Suprapubic skin (tissue), 4 donors: ENCODE measurements at regions not wholly inside any gene's neighbourhood (a gene's known extent, or its start where the extent isn't known, plus 50 kb on each side); places are given as distances from the start of the nearest gene placed in this dataset.
"Not testable (repeated sequence)": the region's sequence is repeated elsewhere in the genome, so short reads cannot be mapped to it uniquely, and the experiment has no call there.

Experiments
- DNase-seq, 2 donors: peaks; one replicate each; pipeline ENCODE4 v3.0.0-alpha.2; 2019; ENCODE audit warnings: low spot score in 2 of 2
- H3K27ac ChIP-seq: fragments of 200-600 bp; sonication (generic); one replicate; pipeline ENCODE4 v1.5.1; 2019
- H3K27me3 ChIP-seq: fragments of 200-600 bp; sonication (generic); one replicate; pipeline ENCODE4 v1.5.1; 2019
- H3K36me3 ChIP-seq: fragments of 200-600 bp; sonication (generic); one replicate; pipeline ENCODE4 v1.5.1; 2019
- H3K4me1 ChIP-seq: fragments of 200-600 bp; sonication (generic); one replicate; pipeline ENCODE4 v1.5.1; 2019
- H3K4me3 ChIP-seq: fragments of 200-600 bp; sonication (generic); one replicate; pipeline ENCODE4 v1.5.1; 2019; ENCODE audit warnings: mild to moderate bottlenecking
- H3K9me3 ChIP-seq: fragments of 200-600 bp; sonication (generic); one replicate; pipeline ENCODE4 v1.5.1; 2019
- CTCF ChIP-seq, 2 donors: fragments of 200-600 bp in 1 of 2; fragments of 450-650 bp in 1 of 2; sonication (generic) in 1 of 2; IDR thresholded peaks; one replicate each; pipeline ENCODE4 v1.5.1; 2016 to 2019; ENCODE audit warnings: antibody characterized with exemption in 2 of 2, mild to moderate bottlenecking in 1 of 2, moderate library complexity in 1 of 2
- EP300 ChIP-seq: sonication (generic); formaldehyde crosslinking; IDR thresholded peaks from one replicate; pipeline ENCODE4 v1.6.1; 2017; ENCODE audit warnings: antibody characterized with exemption
- POLR2A ChIP-seq, 2 donors: fragments of 450-650 bp; IDR thresholded peaks; one replicate each; pipeline ENCODE4 v1.6.1; 2017; ENCODE audit warnings: antibody characterized with exemption in 2 of 2, mild to moderate bottlenecking in 2 of 2, moderate library complexity in 2 of 2
- POLR2AphosphoS5 ChIP-seq, 3 donors: sonication (generic); formaldehyde crosslinking; IDR thresholded peaks; one replicate each; pipeline ENCODE4 v1.6.1; 2017; ENCODE audit warnings: antibody characterized with exemption in 3 of 3
- WGBS: methylation state at CpG from one replicate; pipeline ENCODE4 v1.1.5; 2018; 5-methylcytosine and 5-hydroxymethylcytosine counted together

DNA sequence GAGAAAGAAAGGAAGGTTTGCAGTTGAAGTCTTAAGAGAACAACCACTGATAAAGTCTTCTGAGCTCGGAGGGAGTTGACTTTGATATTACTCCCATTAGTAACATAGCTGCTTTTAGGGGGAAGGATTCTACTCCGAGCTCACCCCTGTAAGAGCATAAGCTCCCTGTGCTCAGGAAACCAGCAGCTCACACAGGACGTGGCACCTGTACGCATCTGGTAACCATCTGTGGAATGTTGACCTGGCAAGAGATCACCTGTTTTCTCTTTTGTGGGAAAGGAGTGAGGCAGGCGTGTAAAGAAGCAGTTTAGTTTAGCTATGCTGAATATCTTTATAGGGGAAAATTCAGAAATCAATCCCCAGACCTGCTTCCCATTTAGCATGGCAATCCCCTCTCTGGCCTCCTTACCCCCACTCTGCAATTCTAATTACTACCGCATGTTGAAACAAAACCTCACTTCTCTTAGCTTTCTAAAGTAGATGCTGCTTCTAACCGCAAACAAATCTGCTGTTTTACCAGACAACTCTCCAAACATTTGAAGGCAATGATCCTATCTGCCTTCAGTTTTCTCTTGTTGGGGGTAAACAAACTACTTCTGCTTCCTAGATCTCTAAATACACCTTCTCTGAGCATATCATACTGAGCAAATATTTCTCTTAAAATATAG, 121.8 kb upstream of the KCNK1 start:
- DNase-seq = no peak
- H3K36me3 ChIP-seq = no peaks in the 10 kb centered on the region
- H3K9me3 ChIP-seq = no peaks in the 10 kb centered on the region
- H3K4me1 ChIP-seq = no peaks in the 10 kb centered on the region
- H3K27ac ChIP-seq = no peak overlapping the region
- H3K27me3 ChIP-seq = no peaks in the 10 kb centered on the region
- H3K4me3 ChIP-seq = no peak overlapping the region
- 45% methylated on average over 7 of the region's 7 CpGs for WGBS
- no peak for TF ChIP-seq EP300

GRCh38 chr1:233496993-233497392, 116.9 kb upstream of the KCNK1 start:
- no peak for DNase-seq
- H3K36me3 ChIP-seq = no peaks in the 10 kb centered on the region
- 61% methylated on average over 2 of the region's 2 CpGs for WGBS
- H3K4me1 ChIP-seq = no peaks in the 10 kb centered on the region
- no peak overlapping the region for H3K27ac ChIP-seq
- H3K9me3 ChIP-seq = no peaks in the 10 kb centered on the region
- H3K27me3 ChIP-seq = peaks cover 4% of the 10 kb centered on the region
- TF ChIP-seq EP300 (no peak), CTCF (IDR thresholded peaks at IDR 0.05) (no peak), POLR2AphosphoS5 (IDR thresholded peaks at IDR 0.05) (no peak), POLR2A (IDR thresholded peaks at IDR 0.05) (no peak)
- H3K4me3 ChIP-seq = no peak overlapping the region

DNA sequence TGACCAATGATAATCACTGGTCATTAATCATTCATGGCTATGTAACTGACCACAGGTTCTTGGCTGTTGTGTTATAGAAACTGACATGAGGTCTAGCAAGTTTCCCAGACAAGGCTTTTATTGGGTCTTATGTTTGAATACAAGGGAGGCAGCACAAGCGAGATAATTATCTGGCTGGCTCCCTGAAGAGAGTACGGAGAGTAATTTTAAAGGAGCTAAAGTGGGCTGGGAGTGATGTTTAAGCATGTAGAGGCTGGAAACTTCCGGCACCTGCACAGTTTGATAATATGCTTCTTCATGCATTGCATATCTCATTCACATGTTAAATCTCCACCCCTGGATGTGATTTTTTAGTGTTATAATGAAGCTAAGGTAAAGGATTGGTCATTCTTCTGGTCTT, 116.2 kb upstream of the KCNK1 start:
- no peak overlapping the region for H3K27ac ChIP-seq
- H3K4me3 ChIP-seq = no peak overlapping the region
- DNase-seq = no peak
- no peaks in the 10 kb centered on the region for H3K36me3 ChIP-seq
- no peaks in the 10 kb centered on the region for H3K4me1 ChIP-seq
- 55% methylated on average over 3 of the region's 3 CpGs for WGBS
- peaks cover 4% of the 10 kb centered on the region for H3K27me3 ChIP-seq
- no peak for TF ChIP-seq POLR2A (IDR thresholded peaks at IDR 0.05)
- TF ChIP-seq CTCF (IDR thresholded peaks at IDR 0.05) = no peak
- no peak for TF ChIP-seq POLR2AphosphoS5 (IDR thresholded peaks at IDR 0.05)
- TF ChIP-seq EP300 = no peak
- H3K9me3 ChIP-seq = no peaks in the 10 kb centered on the region

DNA sequence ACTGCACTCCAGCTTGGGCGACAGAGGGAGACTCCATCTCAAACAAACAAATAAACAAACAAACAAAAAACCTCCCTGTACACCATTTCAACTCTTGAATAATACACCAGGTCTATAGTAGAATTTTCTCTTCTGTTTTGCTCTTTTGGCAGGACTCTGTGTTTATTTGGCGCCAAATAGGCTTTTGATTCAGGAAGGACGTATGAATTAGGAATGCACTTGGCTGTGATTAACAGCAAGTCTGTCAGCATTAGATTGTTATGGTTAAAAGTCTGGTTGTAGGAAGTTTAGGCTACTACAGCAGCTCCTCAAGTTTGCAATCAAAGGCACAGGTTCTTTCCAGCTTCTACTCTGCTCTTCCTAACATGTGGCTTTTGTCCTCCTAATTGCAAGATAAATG, 113.8 kb upstream of the KCNK1 start:
- Histone ChIP-seq H3K27ac (no peak overlapping the region), H3K9me3 (no peaks in the 10 kb centered on the region), H3K27me3 (peaks cover 4% of the 10 kb centered on the region), H3K36me3 (no peaks in the 10 kb centered on the region), H3K4me3 (no peak overlapping the region), H3K4me1 (no peaks in the 10 kb centered on the region)
- no peak for TF ChIP-seq POLR2A (IDR thresholded peaks at IDR 0.05)
- no peak for TF ChIP-seq CTCF (IDR thresholded peaks at IDR 0.05)
- no peak for TF ChIP-seq POLR2AphosphoS5 (IDR thresholded peaks at IDR 0.05)
- no peak for TF ChIP-seq EP300
- no peak for DNase-seq
- 53% methylated on average over 3 of the region's 3 CpGs for WGBS

- DNase-seq = no peak
- TF ChIP-seq POLR2AphosphoS5 (IDR thresholded peaks at IDR 0.05) (no peak), POLR2A (IDR thresholded peaks at IDR 0.05) (no peak), EP300 (no peak), CTCF (IDR thresholded peaks at IDR 0.05) (no peak)
- H3K27ac ChIP-seq = no peak overlapping the region
- H3K9me3 ChIP-seq = no peaks in the 10 kb centered on the region
- H3K36me3 ChIP-seq = no peaks in the 10 kb centered on the region
- H3K4me3 ChIP-seq = no peak overlapping the region
- no peaks in the 10 kb centered on the region for H3K27me3 ChIP-seq
- no peaks in the 10 kb centered on the region for H3K4me1 ChIP-seq
- WGBS = 77% methylated on average over 5 of the region's 5 CpGs
Observed at GRCh38 chr1:233503366-233503954, 110.4 kb upstream of the KCNK1 start.

- no peak for TF ChIP-seq CTCF (IDR thresholded peaks at IDR 0.05)
- Histone ChIP-seq H3K9me3 (no peaks in the 10 kb centered on the region), H3K36me3 (no peaks in the 10 kb centered on the region), H3K4me3 (no peak overlapping the region), H3K27ac (no peak overlapping the region), H3K4me1 (no peaks in the 10 kb centered on the region), H3K27me3 (no peaks in the 10 kb centered on the region)
- no peak for DNase-seq
Observed at GRCh38 chr1:233505130-233505529, 108.8 kb upstream of the KCNK1 start.

GRCh38 chr1:233505889-233506288, 108.0 kb upstream of the KCNK1 start:
- not testable (repeated sequence) for H3K27ac ChIP-seq, H3K4me3 ChIP-seq, H3K9me3 ChIP-seq, H3K36me3 ChIP-seq, H3K4me1 ChIP-seq, H3K27me3 ChIP-seq, DNase-seq
- 88% methylated on average over 3 of the region's 3 CpGs for WGBS
